Ishikawa (cell line): ENCODE measurements at regions not wholly inside any gene's neighbourhood (a gene's known extent, or its start where the extent isn't known, plus 50 kb on each side); places are given as distances from the start of the nearest gene placed in this dataset.

ENCODE experiments used
- CEBPB ChIP-seq: IDR thresholded peaks from 2 replicates; pipeline ENCODE4 v1.6.1; 2012
- EGR1 ChIP-seq: IDR thresholded peaks from 2 replicates; pipeline ENCODE4 v1.6.1; 2012
- EP300 ChIP-seq: IDR thresholded peaks from 2 replicates; pipeline ENCODE4 v1.6.1; 2012; ENCODE audit warnings: borderline replicate concordance
- RAD21 ChIP-seq: IDR thresholded peaks from 2 replicates; pipeline ENCODE4 v1.6.1; 2012; ENCODE audit warnings: low read depth
- TEAD4 ChIP-seq: IDR thresholded peaks from 2 replicates; pipeline ENCODE4 v1.6.1; 2012

- TF ChIP-seq CEBPB, result no peak
- no peak for TF ChIP-seq EP300
- no peak for TF ChIP-seq TEAD4
- no peak for TF ChIP-seq RAD21
- no peak for TF ChIP-seq EGR1
These were observed 176.0 kb upstream of the TLE4 start for GRCh38 chr9:79395755-79396154.
